ENCODE measurements at regions not wholly inside any gene's neighbourhood (a gene's known extent, or its start where the extent isn't known, plus 50 kb on each side); places are given as distances from the start of the nearest gene placed in this dataset.

DNA sequence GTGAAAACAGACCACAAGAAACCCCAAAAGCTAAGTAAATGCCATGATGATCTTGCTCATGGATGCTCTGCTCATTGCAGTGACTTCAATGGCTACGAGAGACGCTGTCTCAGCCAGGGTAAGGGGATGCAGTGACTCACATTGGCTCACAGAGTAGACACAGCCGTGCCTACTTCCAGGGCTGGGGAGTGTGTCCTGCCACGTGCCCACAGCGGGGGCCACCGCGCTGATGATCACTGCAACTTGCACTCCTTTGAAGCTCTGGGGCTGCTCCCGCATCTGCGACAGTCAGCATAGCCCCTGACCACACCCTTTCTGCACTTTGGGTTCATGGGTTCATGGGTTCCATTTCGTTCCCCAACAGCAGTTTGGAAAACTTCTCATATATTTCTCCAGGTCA, 231.4 kb upstream of the RPL38 start:
- in situ Hi-C loops (cut with MboI; ENCODE audit: low sequenced_read_pairs) = no loop called here

DNA sequence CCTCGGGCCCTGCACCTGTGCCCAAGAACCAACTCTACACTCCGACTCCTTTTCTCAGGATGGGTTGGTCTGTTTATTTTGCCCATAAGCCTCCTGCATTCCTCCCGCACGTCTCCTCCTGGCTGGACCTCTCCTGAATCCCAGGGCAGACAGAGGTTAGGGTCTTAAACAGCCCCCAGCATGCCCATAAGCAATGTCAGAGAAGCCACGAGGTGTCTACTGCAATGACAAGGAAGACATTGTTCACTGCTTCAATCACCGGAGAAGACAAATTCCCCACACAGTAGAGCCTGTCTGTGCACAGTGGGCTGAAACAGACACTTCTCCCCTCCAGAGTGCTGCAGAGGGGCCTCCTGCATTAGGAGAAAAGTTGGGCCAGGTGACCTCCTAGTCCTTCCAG, 230.6 kb upstream of the RPL38 start:
- in situ Hi-C loops (cut with MboI; ENCODE audit: low sequenced_read_pairs) = no loop called here

GRCh38 chr17:73973586-73974409, 229.7 kb upstream of the RPL38 start:
- in situ Hi-C loops (cut with MboI; ENCODE audit: low sequenced_read_pairs) = no loop called here

DNA sequence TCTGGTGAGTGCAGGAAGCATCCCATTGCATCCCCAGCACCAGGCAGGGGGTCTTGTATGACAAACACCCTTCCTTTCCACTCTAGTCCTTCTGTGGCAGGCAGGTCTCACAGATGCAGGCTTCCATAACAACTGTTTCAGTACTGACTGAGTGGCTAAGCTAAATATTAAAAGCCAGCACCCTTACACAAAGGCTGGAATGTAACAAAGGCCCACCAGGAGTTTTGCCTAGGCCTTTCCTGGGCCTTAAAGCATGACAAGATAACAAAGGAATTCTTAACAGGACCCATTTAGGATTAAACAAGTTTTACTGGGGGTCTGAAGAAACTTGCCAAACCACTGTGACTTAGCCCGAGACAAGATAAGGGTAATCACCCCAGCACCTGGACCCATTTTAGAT, 228.9 kb upstream of the RPL38 start:
- in situ Hi-C loops (cut with MboI; ENCODE audit: low sequenced_read_pairs) = no loop called here

DNA sequence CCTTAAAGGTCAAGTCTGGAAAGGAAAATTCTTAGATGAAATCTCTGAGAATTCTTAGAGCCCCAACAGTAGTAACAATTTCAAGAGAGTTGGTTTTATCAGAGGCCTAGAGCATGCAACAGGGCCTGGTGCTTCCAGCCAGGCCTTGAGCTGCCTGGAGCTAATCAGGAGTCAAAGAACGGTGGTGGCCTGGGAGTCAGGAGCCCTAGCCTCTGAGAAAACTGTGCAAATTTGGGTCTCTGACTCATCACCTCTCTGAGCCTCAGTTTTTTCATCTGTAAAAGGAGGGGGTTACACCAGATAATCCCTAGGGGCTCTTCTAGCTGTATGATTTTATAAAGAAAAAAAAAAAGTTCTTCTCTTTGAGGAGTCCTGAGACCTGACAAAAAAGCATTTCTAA, 227.3 kb upstream of the RPL38 start:
- in situ Hi-C loops (cut with MboI; ENCODE audit: low sequenced_read_pairs) = no loop called here

DNA sequence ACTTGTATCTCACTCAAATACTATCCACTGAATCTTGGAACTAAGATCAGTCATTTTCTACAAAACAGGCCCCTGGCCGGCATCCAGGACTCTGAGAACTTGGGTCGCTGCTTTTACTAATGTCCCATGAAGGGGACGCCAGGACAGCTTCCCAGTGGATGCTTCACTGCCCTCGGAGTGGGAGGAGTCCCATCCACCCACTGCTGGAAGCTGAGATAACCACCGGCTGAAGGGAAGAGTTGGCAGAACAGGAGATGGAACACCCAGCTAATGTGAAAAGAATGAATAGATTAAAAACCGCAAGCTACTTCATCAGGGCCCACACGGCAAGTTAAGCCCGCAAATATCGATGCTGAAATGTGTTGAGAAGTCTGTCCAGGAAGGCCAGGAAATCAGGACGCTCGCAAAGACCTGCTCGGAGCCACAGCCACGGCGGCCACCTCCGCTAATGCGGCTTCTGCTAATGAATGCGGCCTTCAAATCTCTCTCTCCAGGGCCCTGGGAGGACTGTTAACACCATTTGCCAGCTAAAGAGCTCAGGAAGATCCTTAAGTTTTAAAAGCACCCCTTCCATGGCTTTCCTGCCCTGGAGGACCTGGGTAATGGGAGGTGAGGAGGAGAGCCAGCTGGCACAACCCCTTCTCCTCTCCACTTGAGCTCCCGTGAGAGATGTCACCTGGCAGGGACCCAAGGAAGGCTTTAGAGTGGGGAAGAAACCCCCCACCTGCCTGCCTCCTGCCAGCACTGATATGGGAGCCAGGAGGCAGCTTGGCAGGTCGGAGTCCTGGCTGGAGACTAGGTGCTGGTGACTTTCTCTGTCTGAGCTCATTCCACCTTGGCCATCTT, 226.6 kb upstream of the RPL38 start:
- in situ Hi-C loops (cut with MboI; ENCODE audit: low sequenced_read_pairs) = no loop called here

DNA sequence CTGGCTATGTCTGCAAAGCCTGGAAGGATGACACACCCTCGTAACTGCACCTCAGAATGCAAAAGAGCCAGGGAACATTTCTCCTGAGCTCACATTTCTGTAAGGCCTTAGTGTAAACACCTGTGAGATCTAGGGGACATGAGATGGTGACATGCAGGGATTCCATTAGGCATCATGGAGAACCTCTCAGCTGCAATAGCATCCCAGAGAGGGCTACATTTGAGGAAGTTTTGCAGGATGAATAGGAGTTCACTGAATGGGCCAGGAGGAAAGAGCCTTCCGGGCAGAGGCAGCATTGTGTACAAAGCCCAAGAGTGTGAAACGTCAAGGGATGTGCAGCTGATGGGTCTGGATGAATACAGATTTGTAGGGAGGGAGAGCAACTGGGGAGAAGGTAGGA, 223.0 kb upstream of the RPL38 start:
- in situ Hi-C loops (cut with MboI; ENCODE audit: low sequenced_read_pairs) = no loop called here

- in situ Hi-C loops (cut with MboI; ENCODE audit: low sequenced_read_pairs) = no loop called here
These were observed 220.6 kb upstream of the RPL38 start for GRCh38 chr17:73982871-73983270.

DNA sequence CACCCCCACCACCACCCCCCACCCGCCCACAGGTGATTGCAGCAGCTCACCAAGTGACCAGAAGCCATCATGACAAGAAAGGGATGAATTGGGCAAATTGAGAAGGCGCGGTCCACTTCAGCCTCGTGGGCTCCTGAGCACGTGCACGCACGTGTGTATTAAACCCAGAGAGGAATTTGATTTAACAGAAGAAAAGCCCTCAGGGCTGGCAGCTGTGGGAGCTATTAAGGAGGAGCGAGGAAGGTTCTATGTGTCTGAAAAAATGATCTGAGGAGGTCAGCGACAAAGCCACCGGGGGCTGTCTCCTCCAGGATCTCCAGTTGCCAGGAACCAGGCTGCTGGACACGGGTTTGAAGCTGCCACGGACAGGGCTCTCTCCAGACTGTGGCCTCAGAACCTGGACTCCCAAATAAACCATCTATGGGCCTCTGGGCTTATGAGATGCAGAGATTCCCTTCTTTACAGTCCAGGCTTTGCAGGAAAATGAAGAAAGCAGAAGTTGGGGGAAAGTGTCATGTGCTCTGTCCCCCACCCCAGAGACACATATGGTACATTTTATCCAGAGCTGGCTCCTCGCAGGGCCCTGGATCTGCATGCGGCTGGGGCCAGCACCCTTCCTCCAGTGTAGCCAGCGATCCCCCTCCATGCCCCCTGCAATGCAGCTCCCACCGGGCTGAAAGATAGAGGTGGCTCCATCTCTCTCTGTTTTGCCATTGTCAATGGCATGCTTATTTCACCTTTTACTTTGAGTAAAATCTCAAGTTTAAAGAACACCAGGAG, 219.7 kb upstream of the RPL38 start:
- in situ Hi-C loops (cut with MboI; ENCODE audit: low sequenced_read_pairs) = no loop called here

- in situ Hi-C loops (cut with MboI; ENCODE audit: low sequenced_read_pairs) = no loop called here
These were observed 218.5 kb upstream of the RPL38 start for GRCh38 chr17:73984941-73985340.

GRCh38 chr17:73985466-73986015, 217.9 kb upstream of the RPL38 start:
- in situ Hi-C loops (cut with MboI; ENCODE audit: low sequenced_read_pairs) = no loop called here

- in situ Hi-C loops (cut with MboI; ENCODE audit: low sequenced_read_pairs) = no loop called here
These were observed 216.8 kb upstream of the RPL38 start for GRCh38 chr17:73986641-73987177.

DNA sequence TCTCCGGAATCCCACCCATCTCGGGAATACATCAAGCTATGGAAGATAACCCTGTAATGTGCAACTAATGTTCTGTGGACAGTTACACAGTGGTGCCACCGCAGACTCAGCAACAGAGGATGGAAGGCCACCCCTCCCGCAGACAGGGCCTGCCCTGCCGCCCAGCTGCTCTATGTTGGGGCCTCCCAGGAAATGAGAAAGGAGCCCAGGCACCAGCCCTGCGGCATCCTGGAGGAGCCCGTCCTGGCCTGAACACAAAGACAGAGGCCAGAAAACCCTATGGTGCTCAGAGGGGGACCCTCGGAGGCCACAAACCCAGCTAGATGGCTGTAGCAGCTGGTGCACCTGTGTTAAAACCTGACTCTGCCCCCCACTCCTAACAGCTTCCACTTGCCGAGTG, 216.1 kb upstream of the RPL38 start:
- in situ Hi-C loops (cut with MboI; ENCODE audit: low sequenced_read_pairs) = no loop called here

DNA sequence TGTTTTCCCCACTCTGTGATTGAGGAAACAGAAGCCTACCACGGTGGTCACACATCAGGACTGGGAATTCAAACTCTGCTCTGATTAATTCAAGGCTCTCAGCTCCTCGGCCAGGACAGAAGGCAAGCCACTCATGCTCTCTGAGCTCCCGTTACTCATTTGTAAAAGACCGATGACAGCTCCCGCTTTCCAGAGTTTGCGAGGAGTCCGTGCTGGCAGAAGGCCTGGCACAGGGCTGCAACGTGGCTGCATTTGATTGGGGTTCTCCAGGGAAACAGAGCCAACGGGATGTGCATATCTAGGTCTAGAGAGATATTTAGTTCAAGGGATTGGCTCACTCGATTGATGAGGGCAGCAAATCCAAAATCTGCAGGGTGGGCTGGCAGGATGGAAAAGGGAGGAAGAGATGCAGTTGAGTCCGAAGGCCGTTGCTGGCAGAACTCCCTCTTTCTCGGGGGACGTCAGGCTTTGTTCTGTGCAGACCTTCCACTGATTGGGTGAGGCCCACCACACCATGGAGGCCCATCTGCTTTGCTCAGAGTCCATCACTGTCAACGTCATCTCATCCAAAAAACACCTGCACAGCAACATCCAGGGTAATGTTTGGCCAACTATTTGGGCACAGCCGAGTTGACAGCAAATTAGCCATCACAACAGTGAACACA, 215.5 kb upstream of the RPL38 start:
- in situ Hi-C loops (cut with MboI; ENCODE audit: low sequenced_read_pairs) = no loop called here

- in situ Hi-C loops (cut with MboI; ENCODE audit: low sequenced_read_pairs) = no loop called here
These were observed 213.8 kb upstream of the RPL38 start for GRCh38 chr17:73989671-73990070.

DNA sequence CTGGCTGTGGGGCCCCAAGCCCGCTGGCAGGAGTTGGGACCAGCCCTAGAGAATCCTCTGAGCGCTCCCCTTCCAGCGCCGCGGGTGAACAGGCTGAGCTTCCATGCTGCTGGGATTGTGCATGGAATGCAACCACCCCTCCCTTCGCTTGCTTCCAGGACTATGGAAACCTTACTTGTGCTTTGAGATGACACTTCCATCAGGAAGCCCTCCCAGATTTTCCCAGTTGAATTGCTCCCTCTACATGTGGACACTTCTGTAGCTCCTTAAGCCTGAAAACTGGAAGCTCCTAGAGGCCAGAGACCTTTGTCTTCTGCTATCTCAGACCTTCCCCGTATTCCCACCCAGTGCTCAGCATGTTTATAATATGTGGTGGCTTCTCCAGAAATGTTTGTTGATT, 213.2 kb upstream of the RPL38 start:
- in situ Hi-C loops (cut with MboI; ENCODE audit: low sequenced_read_pairs) = no loop called here

DNA sequence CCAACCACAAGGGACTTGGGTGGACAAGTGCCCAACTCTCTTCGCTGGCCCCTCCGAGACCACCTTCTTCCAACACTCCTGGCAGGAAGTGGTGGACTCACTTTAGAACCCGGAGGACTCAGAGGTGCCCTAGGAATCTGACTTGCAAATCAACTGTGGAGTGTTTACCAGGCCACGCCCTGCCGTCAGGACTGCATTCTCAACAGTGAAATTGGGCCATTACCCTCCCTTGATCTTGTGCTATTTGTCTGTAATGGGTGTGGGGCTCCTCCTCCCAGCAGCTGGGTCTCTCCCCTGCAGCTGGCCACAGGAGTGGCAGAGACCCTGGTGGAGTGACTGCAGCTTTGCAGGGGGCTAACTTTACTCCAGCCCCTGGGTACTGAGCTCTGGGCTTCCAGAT, 212.2 kb upstream of the RPL38 start:
- in situ Hi-C loops (cut with MboI; ENCODE audit: low sequenced_read_pairs) = no loop called here

DNA sequence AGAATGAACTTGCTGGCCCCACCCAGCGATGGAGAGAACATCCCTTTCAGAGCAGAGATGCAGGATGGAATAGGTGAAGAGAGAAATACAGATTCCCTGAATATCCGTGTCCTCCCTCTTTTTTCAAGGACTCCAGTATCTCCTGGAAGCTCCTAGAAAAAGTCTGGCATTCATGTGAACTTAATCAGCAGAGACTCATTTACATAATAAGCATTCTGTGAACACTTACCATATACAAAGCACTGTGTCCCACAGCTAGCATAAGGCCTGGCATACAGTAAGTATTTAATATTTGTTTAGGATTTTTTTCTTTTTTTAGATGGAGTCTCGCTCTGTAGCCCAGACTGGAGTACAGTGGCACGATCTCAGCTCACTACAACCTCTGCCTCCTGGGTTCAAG, 208.5 kb upstream of the RPL38 start:
- in situ Hi-C loops (cut with MboI; ENCODE audit: low sequenced_read_pairs) = no loop called here

DNA sequence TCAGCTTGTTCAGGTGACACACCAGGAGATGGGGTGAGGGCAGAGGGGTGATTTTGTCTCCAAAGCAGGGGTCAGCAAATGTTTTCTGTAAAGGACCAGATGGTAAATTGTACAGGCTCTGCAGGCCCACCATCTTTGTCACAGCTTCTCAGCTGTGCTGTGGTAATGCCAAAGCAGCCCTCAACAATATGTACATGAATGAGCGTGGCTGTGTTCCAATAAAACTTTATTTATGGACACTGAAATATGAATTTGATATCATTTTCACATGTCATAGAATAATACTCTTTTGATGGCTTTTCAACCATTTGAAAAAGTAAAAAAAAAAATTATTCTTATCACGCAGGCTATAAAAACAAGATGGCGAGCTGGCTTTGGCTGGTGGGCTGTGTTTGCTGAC, 206.4 kb upstream of the RPL38 start:
- in situ Hi-C loops (cut with MboI; ENCODE audit: low sequenced_read_pairs) = no loop called here

- in situ Hi-C loops (cut with MboI; ENCODE audit: low sequenced_read_pairs) = no loop called here
These were observed 205.2 kb upstream of the RPL38 start for GRCh38 chr17:73998249-73998648.
